HG03175 (cell line): ENCODE measurements at regions not wholly inside any gene's neighbourhood (a gene's known extent, or its start where the extent isn't known, plus 50 kb on each side); places are given as distances from the start of the nearest gene placed in this dataset.

Source experiments
- ATAC-seq: cut with Tn5 transposase; IDR thresholded peaks from one replicate; pipeline ENCODE4 v1.9.1; 2021; ENCODE audit warnings: mild to moderate bottlenecking, moderate library complexity; ENCODE audit not compliant: unreplicated experiment

DNA sequence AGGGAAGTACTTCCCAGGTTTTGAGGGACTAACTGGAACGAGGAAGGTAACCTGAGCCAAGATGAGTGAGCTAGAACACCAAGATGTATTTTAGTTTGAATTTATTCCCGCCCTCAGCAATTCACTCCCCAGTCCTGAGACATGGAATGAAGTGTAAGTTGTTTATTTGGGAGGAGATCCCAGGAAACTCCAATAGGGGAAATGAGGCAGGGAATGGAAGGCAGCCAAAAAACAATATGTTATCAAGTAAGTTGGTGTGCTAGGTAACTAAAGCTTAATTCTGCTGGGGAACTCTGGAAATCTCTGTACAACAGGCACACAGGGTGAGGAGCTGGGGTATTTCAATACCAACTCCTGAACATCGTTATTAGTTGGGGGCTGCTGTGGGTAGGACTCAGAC is 189.7 kb upstream of the HDAC9 start:
- ATAC-seq, result no peak

DNA sequence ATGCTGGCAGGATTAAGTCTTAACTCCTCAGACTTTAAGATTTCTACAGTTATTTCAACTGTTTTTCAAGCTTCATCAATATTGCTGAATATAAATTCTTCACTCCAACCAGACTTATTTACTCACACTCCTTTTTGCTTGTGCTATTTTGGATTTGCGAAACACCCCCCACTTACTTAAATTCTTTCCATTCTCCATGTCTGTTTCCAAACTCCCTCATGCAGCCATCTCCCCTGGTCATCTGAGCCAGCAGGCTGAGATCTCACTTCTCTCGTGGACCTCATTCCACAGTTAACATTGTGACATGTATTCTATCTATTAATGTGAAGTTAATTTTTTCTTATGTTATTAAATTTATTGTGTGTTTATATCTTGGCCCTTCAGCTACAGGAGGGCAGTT is 188.9 kb upstream of the HDAC9 start:
- no peak for ATAC-seq

DNA sequence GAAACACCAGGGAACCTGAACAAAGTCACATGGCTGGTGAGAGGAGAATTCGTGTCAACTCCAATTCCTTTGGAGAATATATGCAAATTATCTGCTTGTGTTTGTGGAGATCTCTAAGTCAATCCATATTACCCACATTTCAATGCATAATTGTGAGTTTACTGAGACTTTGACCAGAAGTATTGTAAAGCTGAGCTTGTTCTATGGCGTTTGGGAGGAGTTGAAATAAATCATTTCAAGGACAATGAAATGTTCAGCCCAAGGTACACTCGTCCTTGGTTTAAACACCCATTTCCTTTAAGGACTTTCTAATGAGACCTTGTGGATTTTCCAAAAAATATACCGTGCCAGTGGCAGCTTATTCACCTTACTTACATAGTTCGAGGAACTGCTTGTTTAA is 186.6 kb upstream of the HDAC9 start:
- ATAC-seq, result no peak

DNA sequence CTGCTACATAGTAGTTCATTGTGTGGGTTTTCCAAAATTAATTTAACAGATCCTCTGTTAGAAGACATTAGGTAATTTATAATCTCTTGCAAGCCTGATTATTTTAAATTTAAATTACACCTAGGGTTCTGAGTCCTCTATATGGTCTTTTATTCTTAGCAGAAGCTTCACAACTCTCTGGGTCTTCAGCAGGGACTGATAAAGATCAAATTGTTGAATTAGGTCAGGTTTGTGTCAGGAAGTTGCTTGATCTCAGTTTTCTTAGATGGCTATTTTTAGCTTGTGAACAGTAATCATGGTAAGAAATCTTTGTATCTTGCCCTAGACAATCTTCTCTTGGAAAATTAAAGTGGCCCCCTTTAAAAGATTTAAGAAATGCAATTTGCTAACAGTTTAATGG is 183.1 kb upstream of the HDAC9 start:
- ATAC-seq, result no peak

DNA sequence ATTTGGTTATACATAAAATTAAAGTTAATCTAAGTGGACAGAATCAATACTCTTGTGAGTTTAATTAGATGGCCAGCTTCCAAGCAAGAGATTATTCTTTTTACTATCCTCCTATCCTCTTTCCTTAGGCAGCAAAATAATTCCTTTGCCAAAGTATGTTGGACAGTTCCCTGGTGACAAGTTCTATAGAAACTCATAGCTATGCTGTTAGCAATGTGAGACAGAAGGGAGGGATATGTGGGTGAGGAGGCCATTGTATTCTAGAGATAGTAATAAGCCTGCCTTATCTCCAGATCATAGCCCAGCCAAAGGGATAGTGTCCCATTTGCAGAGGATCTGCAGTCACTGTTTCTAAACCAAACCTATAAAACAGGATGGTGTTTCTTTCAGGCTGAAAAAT is 181.6 kb upstream of the HDAC9 start:
- no peak for ATAC-seq

DNA sequence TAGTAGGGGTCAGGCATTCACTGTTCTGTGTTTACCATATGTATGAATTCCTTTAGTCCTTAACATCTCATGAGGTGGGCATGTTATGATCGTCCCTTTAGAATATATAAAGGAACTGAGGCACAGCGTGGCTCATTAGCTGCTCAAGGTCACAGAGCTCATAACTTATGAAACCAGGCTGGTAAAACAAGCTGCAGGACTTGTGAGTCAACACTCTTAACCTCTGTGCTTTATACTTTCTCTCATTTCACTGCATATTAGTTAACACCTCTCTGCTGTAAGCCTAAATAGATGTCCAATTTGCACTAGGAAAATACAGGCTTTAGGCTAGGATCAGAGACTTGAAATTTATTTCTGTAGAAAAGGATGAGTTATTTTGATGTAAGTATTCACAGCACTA is 180.3 kb upstream of the HDAC9 start:
- ATAC-seq, result no peak

DNA sequence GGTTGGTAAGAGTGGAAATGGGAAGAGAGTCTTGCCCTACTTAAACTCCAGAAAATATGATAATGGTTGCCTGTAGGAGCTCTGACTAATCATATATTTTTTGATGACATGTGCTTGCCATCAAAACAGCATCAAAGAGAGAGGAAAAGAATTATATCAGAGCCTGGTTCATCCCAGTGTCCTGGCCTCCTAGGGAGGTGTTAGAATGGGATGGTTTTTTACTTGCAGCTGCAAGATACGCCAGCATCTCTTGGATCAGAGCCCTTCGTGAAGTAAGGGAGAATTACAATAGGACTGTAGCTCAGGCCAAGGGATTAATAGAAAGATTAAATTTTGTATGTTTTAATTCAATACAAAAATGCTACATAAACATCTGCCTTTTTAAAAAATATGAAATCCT is 177.6 kb upstream of the HDAC9 start:
- no peak for ATAC-seq

DNA sequence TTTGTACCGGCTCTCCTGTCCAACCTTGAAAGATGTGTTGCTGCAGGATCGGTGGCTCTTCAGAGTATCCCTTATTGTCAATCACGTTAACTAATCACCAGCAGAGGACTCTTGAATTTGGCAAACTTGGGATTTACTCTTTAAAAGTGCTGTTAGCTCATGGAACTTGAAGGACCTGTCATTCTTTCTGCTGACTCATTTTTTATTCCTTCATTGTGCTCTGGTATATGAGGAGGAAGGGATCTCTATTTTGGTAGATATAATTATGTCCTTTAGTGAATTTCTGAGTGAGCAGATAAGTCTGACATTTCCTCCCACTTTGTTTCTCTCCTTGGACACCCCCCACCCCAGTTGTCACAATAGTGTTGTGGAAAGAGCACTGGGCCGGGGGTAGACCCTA is 175.1 kb upstream of the HDAC9 start:
- no peak for ATAC-seq

DNA sequence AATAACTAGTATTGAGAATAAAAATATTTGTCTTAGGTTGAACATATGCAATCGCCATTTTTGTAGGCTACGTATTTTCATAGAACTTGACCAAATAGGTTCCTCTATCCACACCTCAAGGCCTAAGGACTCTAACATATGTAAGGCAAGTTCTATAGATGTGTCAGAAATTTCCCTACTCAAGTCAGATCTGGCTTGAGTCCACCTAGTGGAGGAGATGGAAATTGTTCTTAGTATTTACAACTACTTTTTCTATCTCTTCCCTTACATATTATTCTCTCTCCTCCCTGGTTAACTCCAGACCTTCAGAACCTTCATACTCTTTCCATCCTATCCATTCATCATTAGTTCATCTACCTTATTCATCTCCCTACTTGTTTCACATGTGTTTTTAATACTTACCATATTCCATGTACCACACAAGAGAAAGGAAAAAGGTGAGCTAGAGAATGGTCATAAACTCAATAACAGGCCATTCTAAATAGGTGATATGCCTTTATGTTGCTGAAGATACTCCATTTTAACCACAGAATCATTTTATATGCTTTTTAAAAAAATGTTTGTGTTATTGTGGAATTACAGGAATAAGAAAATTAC is 174.5 kb upstream of the HDAC9 start:
- ATAC-seq, result peak; percentile 91

DNA sequence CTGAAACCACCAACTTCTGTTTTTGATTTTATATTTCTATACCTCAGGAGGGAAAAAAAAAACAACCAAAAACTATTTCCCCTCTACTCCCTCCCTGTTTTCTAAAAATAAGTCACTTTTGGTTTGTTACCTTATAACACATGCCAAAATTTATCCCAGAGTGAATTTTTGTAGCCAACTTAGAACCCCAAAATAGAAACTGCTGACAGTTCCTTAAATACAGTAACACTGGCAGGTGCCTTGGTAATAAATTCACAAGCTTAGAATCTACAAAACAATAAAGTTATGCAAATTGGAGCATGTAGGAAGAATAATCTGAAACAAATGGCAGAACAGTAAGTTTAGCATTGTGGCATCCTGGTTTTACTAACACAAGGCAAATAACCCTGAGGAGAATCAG is 165.0 kb upstream of the HDAC9 start:
- no peak for ATAC-seq

DNA sequence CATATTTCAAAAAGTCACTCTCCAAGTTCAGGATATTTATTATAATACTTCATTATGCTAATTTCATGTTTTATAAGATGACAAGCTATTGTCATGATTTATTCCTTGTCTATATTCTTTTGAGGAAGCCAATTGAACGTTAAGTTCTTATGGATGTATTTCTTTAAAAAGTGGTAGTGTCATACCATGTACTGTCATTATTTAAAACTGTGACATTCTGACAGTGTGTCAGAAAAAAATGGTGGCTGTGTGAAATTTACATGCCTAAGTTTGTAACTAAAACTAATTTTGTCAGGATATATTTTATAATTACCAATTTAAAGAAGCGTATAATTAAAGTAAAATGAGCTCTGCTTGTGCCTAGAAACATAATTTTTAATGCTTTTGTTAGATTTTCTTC is 158.9 kb upstream of the HDAC9 start:
- no peak for ATAC-seq

DNA sequence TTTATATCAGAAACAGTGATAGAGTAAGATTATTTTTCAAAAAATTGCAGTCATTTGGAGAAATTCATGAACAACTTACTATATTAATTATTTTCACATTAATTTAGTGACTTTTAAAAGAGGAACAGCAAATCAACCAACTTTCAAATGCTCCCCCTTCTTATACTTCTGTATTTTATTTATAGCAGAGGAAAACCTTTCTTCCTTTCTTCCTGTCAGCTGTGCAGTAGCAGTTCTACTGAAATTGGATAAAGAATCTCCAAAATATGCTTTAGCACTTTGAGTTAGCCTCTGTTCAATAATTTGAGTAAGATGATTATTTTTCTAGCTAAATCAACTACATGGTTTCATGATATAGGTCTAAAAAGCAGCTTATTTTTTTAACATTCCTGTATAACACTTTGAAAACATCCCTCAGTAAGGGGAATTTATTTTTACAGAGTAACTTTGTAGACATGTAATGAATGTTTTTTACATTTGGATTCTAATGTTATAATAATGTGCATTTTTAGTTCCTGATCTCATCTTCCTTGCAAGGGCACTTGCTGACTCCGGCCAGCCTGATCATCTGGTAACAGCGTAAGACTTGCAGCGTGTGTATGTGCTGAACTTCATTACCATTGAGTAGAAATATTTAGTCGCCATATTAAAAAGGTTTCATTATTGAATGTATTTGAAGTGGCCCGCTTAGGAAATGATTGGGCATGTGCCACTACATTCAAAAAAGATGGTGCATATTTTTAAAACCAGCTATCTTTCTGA is 158.3 kb upstream of the HDAC9 start:
- no peak for ATAC-seq

DNA sequence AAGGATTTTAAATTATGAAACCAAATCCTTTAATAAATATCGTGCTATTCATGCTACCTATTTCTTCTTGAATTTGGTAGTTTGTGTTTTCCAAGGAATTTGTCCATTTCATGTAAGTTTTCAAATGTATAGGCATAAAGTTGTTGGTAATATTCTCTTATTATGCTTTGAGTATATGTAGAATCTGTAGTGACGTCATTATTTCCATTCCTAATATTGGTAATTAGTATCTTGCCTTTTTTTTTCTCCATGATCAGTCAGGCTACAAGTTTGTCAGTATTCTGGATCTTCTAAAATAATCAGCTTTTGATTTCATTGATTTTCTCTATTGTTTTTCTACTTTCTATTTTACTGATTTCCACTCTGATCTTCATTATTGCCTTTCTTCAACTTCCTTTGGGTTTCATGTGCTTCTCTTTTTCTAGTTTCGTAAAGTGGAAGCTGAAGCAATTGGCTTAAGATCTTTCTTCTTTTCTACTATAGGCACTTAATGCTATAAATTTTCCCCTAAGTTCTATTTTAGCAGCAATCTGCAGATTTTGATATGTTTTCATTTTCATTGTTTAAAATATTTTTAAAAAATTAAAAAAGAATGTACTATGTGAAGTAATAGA is 156.5 kb upstream of the HDAC9 start:
- no peak for ATAC-seq

DNA sequence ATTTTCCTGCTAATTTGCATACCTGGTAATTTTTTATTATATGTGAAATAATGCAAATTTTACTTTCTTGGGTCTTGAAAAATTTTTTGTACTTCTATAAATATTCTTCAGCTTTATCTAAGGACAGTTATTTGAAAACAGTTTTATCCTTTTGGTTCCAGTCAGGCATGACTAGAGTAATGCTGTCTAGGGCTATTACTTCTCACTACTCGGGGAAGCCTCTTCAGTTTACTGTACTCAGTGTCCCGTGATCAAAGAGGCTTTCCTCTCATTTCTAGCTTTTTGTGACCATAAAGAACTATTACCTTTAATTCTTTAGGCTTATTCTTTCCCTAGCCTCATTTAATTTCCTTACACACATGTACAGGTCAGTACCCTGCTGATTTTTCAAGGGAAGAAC is 153.8 kb upstream of the HDAC9 start:
- ATAC-seq, result no peak

DNA sequence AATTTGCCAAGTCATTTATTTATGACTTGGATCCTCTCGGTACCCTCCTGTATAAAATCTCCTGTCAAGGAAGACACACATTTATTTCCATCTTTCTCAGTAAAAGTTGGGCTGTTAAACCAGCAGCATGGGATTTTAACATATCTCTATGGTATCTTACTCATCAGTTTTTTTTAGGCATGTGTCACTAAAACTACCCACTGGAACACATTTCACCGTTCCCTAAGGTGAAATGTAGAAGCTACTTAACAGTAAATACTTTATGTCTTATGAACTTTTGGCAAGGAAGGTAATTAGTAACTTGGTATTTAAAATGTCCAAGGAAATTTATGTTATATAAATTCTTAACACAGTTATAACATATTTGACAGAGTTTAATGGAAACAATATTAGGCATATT is 152.5 kb upstream of the HDAC9 start:
- no peak for ATAC-seq

DNA sequence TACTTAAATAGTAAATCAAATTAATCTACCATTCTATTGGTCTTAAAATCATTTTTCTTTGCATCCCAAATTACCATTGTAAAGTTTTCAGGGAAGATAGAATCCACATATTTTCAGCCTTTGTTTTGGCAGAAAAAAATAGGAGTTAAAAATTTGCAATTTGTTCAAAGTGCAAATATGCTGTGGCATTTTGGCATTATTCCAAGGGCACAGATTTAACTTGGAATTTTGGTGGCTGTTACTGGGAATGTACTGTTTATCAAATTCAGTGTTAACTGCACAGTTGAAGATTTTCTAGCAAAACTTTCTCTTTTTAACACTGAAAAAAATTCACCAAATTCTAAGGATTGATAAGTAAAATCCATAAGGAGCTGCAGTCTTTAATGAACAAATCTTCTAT is 151.0 kb upstream of the HDAC9 start:
- no peak for ATAC-seq

DNA sequence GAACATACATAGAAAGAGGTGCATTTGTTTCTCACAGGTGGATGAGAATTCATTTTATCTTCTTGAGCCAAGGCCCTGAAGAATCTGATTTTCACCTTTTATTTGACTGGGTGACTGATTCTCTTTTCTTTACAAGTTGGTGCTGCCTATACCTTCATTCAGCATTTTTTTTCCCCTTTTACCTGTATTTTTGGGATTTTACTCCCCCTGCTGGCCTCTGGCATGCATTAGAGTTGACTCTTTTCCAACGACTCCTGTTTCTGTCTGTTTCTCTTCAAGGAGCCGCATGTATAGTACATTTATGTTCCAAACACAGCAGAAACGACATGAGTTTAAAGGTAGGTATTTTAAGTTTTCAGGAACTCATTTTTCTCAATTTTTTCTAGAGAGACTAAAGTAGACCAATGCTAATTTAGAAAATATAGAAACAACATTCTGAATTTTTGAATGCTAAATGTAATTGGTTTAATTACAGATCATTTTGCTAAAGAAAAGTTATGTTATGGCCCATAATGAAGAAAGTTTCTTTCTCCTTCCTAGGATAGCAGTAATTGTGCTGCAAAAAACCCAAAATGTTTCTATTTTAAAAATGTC is 149.8 kb upstream of the HDAC9 start:
- ATAC-seq, result peak; percentile 63

DNA sequence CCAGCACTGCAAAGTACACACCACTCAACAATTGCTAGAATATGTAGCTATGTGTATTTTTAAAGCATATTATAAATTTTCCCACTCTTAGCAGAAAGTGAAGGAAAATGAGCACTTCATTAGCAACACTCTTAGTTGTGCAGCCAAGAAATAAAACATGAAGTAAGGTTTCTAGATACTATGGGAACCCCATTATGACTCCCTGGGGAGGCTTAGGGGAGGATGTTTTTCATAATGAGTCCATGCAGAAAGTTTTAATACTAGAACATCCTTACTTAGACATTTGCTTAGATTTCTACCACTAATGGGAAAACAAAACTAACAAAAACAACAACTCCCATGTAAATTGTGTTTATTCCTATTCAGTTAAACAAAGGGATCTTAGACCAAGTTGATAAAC is 148.4 kb upstream of the HDAC9 start:
- no peak for ATAC-seq

DNA sequence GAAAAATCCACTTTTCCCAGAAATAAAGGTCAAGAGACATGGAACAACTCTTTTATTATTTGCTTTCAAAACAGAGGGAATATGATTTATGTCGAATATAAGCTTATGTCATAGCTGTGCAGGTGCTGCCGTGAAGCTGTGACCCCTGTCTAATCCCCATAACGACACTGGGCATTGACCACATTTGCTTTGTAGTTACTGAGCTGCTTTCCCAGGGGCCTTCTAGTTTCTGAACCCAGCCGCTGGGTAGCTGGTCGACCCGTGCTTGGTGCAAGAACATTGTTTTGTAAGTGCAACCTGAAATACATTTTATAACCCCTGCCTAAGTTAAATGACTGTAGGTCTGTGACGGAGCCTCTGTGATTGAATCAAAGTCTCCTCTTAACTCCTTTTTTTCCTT is 144.9 kb upstream of the HDAC9 start:
- ATAC-seq, result no peak

DNA sequence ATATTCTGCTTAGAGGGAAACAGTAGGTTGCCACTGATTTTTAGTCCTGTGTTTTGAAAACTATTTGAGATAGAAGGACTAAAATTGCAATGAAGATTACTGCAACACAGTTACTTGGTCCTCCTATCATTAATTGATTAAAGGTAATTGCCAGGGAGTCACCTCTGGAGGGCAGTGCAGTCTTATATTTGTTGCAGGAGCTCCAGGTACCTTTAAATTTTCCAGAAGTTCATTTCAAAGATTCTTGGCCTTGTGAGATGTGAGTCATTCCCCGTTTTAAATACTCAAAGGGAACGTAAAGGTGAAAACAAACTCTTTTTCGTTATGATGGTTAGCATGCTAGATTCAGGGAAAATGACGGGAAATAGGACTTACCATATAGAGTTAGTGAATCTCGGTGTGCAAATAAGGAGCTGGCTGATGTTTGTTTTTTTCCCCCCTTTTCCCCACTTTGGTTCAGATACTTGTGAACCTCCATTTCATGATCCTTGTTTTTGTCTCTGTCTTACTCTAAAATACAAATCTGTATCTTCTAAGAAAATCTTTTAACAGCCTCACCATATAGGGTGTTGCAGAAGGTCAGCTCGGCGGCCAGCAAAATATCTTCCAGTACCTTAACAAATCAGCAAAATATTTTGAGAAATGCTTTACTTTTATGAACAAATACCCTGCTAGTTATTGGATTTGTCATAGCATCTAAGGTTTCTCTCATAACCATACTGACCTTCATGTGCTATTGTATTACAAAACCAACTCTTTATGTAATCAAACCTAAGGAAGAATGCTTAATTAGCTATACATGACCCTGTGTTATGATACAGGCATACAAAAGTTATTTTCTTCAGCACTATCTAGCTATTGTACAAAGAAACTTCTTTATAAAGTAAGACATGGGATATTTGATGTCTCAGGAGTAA is 143.0 kb upstream of the HDAC9 start:
- ATAC-seq, result peak; percentile 77

DNA sequence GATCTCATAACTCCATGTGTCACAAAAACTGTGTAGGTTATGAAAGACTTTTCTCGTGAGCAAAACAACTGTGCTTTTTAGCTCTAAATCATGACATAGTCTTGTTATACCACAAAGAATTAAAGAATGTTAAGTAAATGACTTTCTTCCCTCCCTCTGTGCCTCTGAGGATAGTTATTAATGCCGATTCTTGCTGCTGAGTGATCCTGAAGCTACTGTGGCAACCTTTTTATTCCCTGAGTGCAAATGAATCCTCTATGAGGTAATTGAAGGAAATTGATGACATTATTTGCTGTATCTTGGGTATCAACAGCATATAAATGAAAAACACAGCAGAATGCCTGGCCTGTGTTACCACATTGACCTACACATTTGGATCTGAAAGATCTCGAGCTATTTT is 142.2 kb upstream of the HDAC9 start:
- ATAC-seq, result no peak
